ENCODE measurements at regions not wholly inside any gene's neighbourhood (a gene's known extent, or its start where the extent isn't known, plus 50 kb on each side); places are given as distances from the start of the nearest gene placed in this dataset.
"Not testable (repeated sequence)": the region's sequence is repeated elsewhere in the genome, so short reads cannot be mapped to it uniquely, and the experiment has no call there.

GRCh38 chr1:194026422-194026821 lies 840.0 kb upstream of the B3GALT2 start:
- Mint-ChIP-seq H3K4me1 (ENCODE audit: low read depth) (no peaks in the 10 kb centered on the region), H3K27ac (no peak overlapping the region), H3K36me3 (ENCODE audit: low read depth) (no peaks in the 10 kb centered on the region), H3K4me3 (no peak overlapping the region), H3K9me3 (peaks cover 4% of the 10 kb centered on the region), H3K27me3 (ENCODE audit: low read depth) (no peaks in the 10 kb centered on the region)

- Mint-ChIP-seq H3K27ac (no peak overlapping the region), H3K9me3 (no peaks in the 10 kb centered on the region), H3K36me3 (ENCODE audit: low read depth) (no peaks in the 10 kb centered on the region), H3K4me1 (ENCODE audit: low read depth) (no peaks in the 10 kb centered on the region), H3K4me3 (no peak overlapping the region), H3K27me3 (ENCODE audit: low read depth) (no peaks in the 10 kb centered on the region)
Measured at GRCh38 chr1:194024659-194025058, 838.2 kb upstream of the B3GALT2 start.

DNA sequence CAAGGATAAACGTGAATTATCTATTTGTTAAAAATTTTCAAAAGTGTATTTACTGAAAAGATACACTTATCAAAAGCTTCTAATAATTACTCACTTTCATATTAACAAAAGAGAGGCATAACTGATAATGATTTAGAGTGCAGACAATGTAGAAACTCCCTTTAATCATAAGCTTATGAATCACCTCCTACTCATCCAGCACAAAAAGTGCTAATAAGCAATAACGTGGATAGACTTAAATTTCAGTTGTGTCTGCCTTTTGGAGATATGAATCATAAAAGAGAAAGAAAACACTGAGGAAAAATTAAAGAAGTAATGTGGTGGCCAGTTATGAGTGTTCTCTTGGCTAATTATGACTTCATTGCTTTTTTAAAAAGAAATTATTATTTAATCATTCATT lies 827.6 kb upstream of the B3GALT2 start:
- H3K27me3 Mint-ChIP-seq (ENCODE audit: low read depth): no peaks in the 10 kb centered on the region
- H3K36me3 Mint-ChIP-seq (ENCODE audit: low read depth): no peaks in the 10 kb centered on the region
- no peak overlapping the region for H3K27ac Mint-ChIP-seq
- H3K4me1 Mint-ChIP-seq (ENCODE audit: low read depth): no peaks in the 10 kb centered on the region
- H3K4me3 Mint-ChIP-seq: no peak overlapping the region
- peaks cover 19% of the 10 kb centered on the region for H3K9me3 Mint-ChIP-seq

GRCh38 chr1:194013561-194013960 lies 827.1 kb upstream of the B3GALT2 start:
- H3K4me3 Mint-ChIP-seq: no peak overlapping the region
- no peaks in the 10 kb centered on the region for H3K4me1 Mint-ChIP-seq (ENCODE audit: low read depth)
- H3K27me3 Mint-ChIP-seq (ENCODE audit: low read depth): no peaks in the 10 kb centered on the region
- peaks cover 21% of the 10 kb centered on the region for H3K9me3 Mint-ChIP-seq
- H3K27ac Mint-ChIP-seq: no peak overlapping the region
- H3K36me3 Mint-ChIP-seq (ENCODE audit: low read depth): no peaks in the 10 kb centered on the region

- Mint-ChIP-seq H3K4me1 (ENCODE audit: low read depth) (no peaks in the 10 kb centered on the region), H3K36me3 (ENCODE audit: low read depth) (no peaks in the 10 kb centered on the region), H3K4me3 (no peak overlapping the region), H3K27me3 (ENCODE audit: low read depth) (no peaks in the 10 kb centered on the region), H3K9me3 (peaks cover 8% of the 10 kb centered on the region), H3K27ac (no peak overlapping the region)
Measured at GRCh38 chr1:194004146-194004545, 817.7 kb upstream of the B3GALT2 start.

DNA sequence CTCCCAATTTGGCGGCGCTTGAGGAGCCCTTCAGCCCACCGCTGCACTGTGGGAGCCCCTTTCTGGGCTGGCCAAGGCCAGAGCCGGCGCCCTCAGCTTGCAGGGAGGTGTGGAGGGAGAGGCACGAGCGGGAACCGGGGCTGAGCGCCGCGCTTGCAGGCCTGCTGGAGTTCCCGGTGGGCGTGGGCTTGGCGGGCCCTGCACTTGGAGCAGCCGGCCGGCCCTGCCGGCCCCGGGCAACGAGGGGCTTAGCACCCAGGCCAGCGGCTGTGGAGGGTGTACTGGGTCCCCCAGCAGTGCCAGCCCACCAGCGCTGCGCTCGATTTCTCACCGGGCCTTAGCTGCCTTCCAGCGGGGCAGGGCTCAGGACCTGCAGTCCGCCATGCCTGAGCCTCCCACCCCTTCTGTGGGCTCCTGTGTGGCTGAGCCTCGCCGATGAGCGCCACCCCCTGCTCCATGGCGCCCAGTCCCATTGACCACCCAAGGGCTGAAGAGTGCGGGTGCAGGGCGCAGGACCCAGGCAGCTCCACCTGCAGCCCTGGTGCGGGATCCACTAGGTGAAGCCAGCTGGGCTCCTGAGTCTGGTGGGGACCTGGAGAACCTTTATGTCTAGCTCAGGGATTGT lies 815.4 kb upstream of the B3GALT2 start:
- not testable (repeated sequence) for H3K4me1 Mint-ChIP-seq (ENCODE audit: low read depth); H3K9me3 Mint-ChIP-seq; H3K36me3 Mint-ChIP-seq (ENCODE audit: low read depth); H3K4me3 Mint-ChIP-seq; H3K27ac Mint-ChIP-seq; H3K27me3 Mint-ChIP-seq (ENCODE audit: low read depth)

GRCh38 chr1:193988885-193989284 lies 802.5 kb upstream of the B3GALT2 start:
- H3K36me3 Mint-ChIP-seq (ENCODE audit: low read depth): peaks cover 3% of the 10 kb centered on the region
- H3K4me3 Mint-ChIP-seq: no peak overlapping the region
- no peaks in the 10 kb centered on the region for H3K4me1 Mint-ChIP-seq (ENCODE audit: low read depth)
- peaks cover 53% of the 10 kb centered on the region for H3K9me3 Mint-ChIP-seq
- H3K27ac Mint-ChIP-seq: no peak overlapping the region
- no peaks in the 10 kb centered on the region for H3K27me3 Mint-ChIP-seq (ENCODE audit: low read depth)

GRCh38 chr1:193979219-193979618 lies 792.8 kb upstream of the B3GALT2 start:
- H3K9me3 Mint-ChIP-seq: no peaks in the 10 kb centered on the region
- no peaks in the 10 kb centered on the region for H3K36me3 Mint-ChIP-seq (ENCODE audit: low read depth)
- H3K4me3 Mint-ChIP-seq: no peak overlapping the region
- no peaks in the 10 kb centered on the region for H3K4me1 Mint-ChIP-seq (ENCODE audit: low read depth)
- H3K27ac Mint-ChIP-seq: no peak overlapping the region
- no peaks in the 10 kb centered on the region for H3K27me3 Mint-ChIP-seq (ENCODE audit: low read depth)

GRCh38 chr1:193974286-193974798 lies 787.9 kb upstream of the B3GALT2 start:
- H3K27ac Mint-ChIP-seq: no peak overlapping the region
- H3K4me1 Mint-ChIP-seq (ENCODE audit: low read depth): no peaks in the 10 kb centered on the region
- no peak overlapping the region for H3K4me3 Mint-ChIP-seq
- no peaks in the 10 kb centered on the region for H3K27me3 Mint-ChIP-seq (ENCODE audit: low read depth)
- no peaks in the 10 kb centered on the region for H3K9me3 Mint-ChIP-seq
- H3K36me3 Mint-ChIP-seq (ENCODE audit: low read depth): no peaks in the 10 kb centered on the region

DNA sequence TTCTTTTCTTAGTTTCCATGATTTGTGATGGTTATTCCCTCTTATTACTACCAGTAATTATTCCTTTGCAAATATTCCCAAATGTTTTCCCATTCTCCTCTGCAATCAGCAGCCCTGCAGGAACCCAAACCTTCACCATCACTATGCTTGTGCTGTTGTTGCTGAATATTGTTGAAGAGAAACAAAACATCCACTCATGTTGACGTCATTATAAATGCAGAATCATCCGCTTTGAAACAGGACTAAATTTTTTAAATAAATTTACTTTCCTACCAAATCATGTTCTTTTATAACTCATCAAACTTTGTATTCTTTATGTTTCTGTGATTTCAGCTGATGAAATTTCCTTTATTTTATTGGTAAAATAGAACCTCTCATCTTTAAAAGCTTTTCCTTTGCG lies 787.0 kb upstream of the B3GALT2 start:
- Mint-ChIP-seq H3K9me3 (no peaks in the 10 kb centered on the region), H3K4me1 (ENCODE audit: low read depth) (no peaks in the 10 kb centered on the region), H3K36me3 (ENCODE audit: low read depth) (no peaks in the 10 kb centered on the region), H3K27ac (no peak overlapping the region), H3K4me3 (no peak overlapping the region), H3K27me3 (ENCODE audit: low read depth) (no peaks in the 10 kb centered on the region)

- Mint-ChIP-seq H3K27ac (no peak overlapping the region), H3K27me3 (ENCODE audit: low read depth) (no peaks in the 10 kb centered on the region), H3K4me1 (ENCODE audit: low read depth) (no peaks in the 10 kb centered on the region), H3K9me3 (no peaks in the 10 kb centered on the region), H3K36me3 (ENCODE audit: low read depth) (no peaks in the 10 kb centered on the region), H3K4me3 (no peak overlapping the region)
Measured at GRCh38 chr1:193971595-193971994, 785.2 kb upstream of the B3GALT2 start.

- Mint-ChIP-seq H3K4me1 (ENCODE audit: low read depth) (no peaks in the 10 kb centered on the region), H3K27ac (no peak overlapping the region), H3K36me3 (ENCODE audit: low read depth) (no peaks in the 10 kb centered on the region), H3K9me3 (no peaks in the 10 kb centered on the region), H3K27me3 (ENCODE audit: low read depth) (no peaks in the 10 kb centered on the region), H3K4me3 (no peak overlapping the region)
Measured at GRCh38 chr1:193960499-193960898, 774.1 kb upstream of the B3GALT2 start.

- Mint-ChIP-seq H3K9me3 (no peaks in the 10 kb centered on the region), H3K4me1 (ENCODE audit: low read depth) (no peaks in the 10 kb centered on the region), H3K4me3 (no peak overlapping the region), H3K27me3 (ENCODE audit: low read depth) (no peaks in the 10 kb centered on the region), H3K36me3 (ENCODE audit: low read depth) (no peaks in the 10 kb centered on the region), H3K27ac (no peak overlapping the region)
Measured at GRCh38 chr1:193960040-193960439, 773.6 kb upstream of the B3GALT2 start.

- H3K4me3 Mint-ChIP-seq: no peak overlapping the region
Measured at GRCh38 chr1:193957556-193958095, 771.2 kb upstream of the B3GALT2 start.

GRCh38 chr1:193952778-193953374 lies 766.5 kb upstream of the B3GALT2 start:
- Mint-ChIP-seq H3K27ac (no peak overlapping the region), H3K9me3 (no peaks in the 10 kb centered on the region), H3K36me3 (ENCODE audit: low read depth) (no peaks in the 10 kb centered on the region), H3K4me1 (ENCODE audit: low read depth) (no peaks in the 10 kb centered on the region), H3K4me3 (no peak overlapping the region), H3K27me3 (ENCODE audit: low read depth) (no peaks in the 10 kb centered on the region)

More at GRCh38 chr1:193957556-193958095, 771.2 kb upstream of the B3GALT2 start:
- Mint-ChIP-seq H3K27me3 (ENCODE audit: low read depth) (no peaks in the 10 kb centered on the region), H3K27ac (no peak overlapping the region), H3K4me1 (ENCODE audit: low read depth) (no peaks in the 10 kb centered on the region), H3K36me3 (ENCODE audit: low read depth) (no peaks in the 10 kb centered on the region), H3K9me3 (no peaks in the 10 kb centered on the region)
